GM23248 (cell line): ENCODE measurements at regions not wholly inside any gene's neighbourhood (a gene's known extent, or its start where the extent isn't known, plus 50 kb on each side); places are given as distances from the start of the nearest gene placed in this dataset.

Source experiments
- EZH2 ChIP-seq: fragments of 200-600 bp; sonication (generic); IDR thresholded peaks from 2 replicates; pipeline ENCODE4 v1.6.1; 2018; ENCODE audit warnings: antibody characterized with exemption, mild to moderate bottlenecking; ENCODE audit not compliant: insufficient read depth, poor library complexity, severe bottlenecking
- EZH2phosphoT487 ChIP-seq: fragments of 200-600 bp; sonication (generic); IDR thresholded peaks from 2 replicates; pipeline ENCODE4 v1.6.1; 2018; ENCODE audit warnings: antibody characterized with exemption, moderate library complexity, mild to moderate bottlenecking, low read depth; ENCODE audit not compliant: insufficient read depth

- TF ChIP-seq EZH2 (no peak), EZH2phosphoT487 (no peak)
These were observed 578.5 kb upstream of the KCND2 start for GRCh38 chr7:119694506-119694905.
